H9 (cell line): ENCODE measurements at regions not wholly inside any gene's neighbourhood (a gene's known extent, or its start where the extent isn't known, plus 50 kb on each side); places are given as distances from the start of the nearest gene placed in this dataset.

Source experiments
- DNase-seq: peaks from one replicate; pipeline ENCODE4 v3.0.0-alpha.2; 2017
- H2AFZ ChIP-seq: one replicate; pipeline ENCODE4 v1.6.1; 2013; ENCODE audit warnings: mild to moderate bottlenecking, low read length, control low read depth, moderate library complexity
- H2AK5ac ChIP-seq: 2 replicates; pipeline ENCODE4 v1.6.1; 2013; ENCODE audit warnings: low read length, control low read depth, mixed read lengths; ENCODE audit not compliant: insufficient read length
- H2BK120ac ChIP-seq: one replicate; pipeline ENCODE4 v1.6.1; 2013; ENCODE audit warnings: low read depth, mild to moderate bottlenecking, low read length, control low read depth, inconsistent platforms; ENCODE audit not compliant: poor library complexity, severe bottlenecking
- H2BK12ac ChIP-seq: 2 replicates; pipeline ENCODE4 v1.6.1; 2013; ENCODE audit warnings: low read length, control low read depth, mixed read lengths, low read depth; ENCODE audit not compliant: insufficient read length
- H2BK15ac ChIP-seq: 2 replicates; pipeline ENCODE4 v1.6.1; 2013; ENCODE audit warnings: low read depth, low read length, control low read depth
- H2BK20ac ChIP-seq: one replicate; pipeline ENCODE4 v1.6.1; 2013; ENCODE audit warnings: low read depth, mild to moderate bottlenecking, low read length, control low read depth, inconsistent platforms; ENCODE audit not compliant: poor library complexity, severe bottlenecking
- H2BK5ac ChIP-seq: 2 replicates; pipeline ENCODE4 v1.6.1; 2013; ENCODE audit warnings: low read length, control low read depth, mixed read lengths; ENCODE audit not compliant: insufficient read length
- H3K14ac ChIP-seq: 2 replicates; pipeline ENCODE4 v1.6.1; 2013; ENCODE audit warnings: low read length, control low read depth; ENCODE audit not compliant: insufficient read depth
- H3K18ac ChIP-seq: 2 replicates; pipeline ENCODE4 v1.6.1; 2013; ENCODE audit warnings: low read depth, mild to moderate bottlenecking, mixed read lengths, low read length, control low read depth; ENCODE audit not compliant: insufficient read length
- H3K23ac ChIP-seq: 2 replicates; pipeline ENCODE4 v1.6.1; 2013; ENCODE audit warnings: low read length, control low read depth, mixed read lengths, low read depth; ENCODE audit not compliant: insufficient read length
- H3K23me2 ChIP-seq: 2 replicates; pipeline ENCODE4 v1.6.1; 2013; ENCODE audit warnings: low read depth, mild to moderate bottlenecking, mixed read lengths, low read length, control low read depth; ENCODE audit not compliant: insufficient read length, poor library complexity, severe bottlenecking
- H3K27ac ChIP-seq: 2 replicates; pipeline ENCODE4 v1.5.1; 2013; ENCODE audit warnings: low read length, control low read depth, mixed read lengths, low read depth; ENCODE audit not compliant: insufficient read length
- H3K27me3 ChIP-seq: 2 replicates; pipeline ENCODE4 v1.6.1; 2013; ENCODE audit warnings: low read length, control low read depth, inconsistent platforms; ENCODE audit not compliant: insufficient read depth
- H3K4ac ChIP-seq: 2 replicates; pipeline ENCODE4 v1.6.1; 2013; ENCODE audit warnings: low read depth, mild to moderate bottlenecking, control low read depth, inconsistent platforms, low read length, moderate library complexity
- H3K4me1 ChIP-seq: 2 replicates; pipeline ENCODE4 v1.6.1; 2013; ENCODE audit warnings: low read length, control low read depth, inconsistent platforms; ENCODE audit not compliant: insufficient read depth
- H3K4me2 ChIP-seq: 2 replicates; pipeline ENCODE4 v1.6.1; 2013; ENCODE audit warnings: low read length, control low read depth, mixed read lengths; ENCODE audit not compliant: insufficient read length, insufficient read depth
- H3K56ac ChIP-seq: 2 replicates; pipeline ENCODE4 v1.6.1; 2013; ENCODE audit warnings: low read depth, mild to moderate bottlenecking, mixed read lengths, low read length, control low read depth; ENCODE audit not compliant: insufficient read length
- H3K79me1 ChIP-seq: 2 replicates; pipeline ENCODE4 v1.6.1; 2013; ENCODE audit warnings: low read depth, mild to moderate bottlenecking, moderate library complexity, low read length, control low read depth, inconsistent platforms; ENCODE audit not compliant: insufficient read depth, poor library complexity, severe bottlenecking
- H3K79me2 ChIP-seq: 2 replicates; pipeline ENCODE4 v1.6.1; 2013; ENCODE audit warnings: low read length, control low read depth, inconsistent platforms; ENCODE audit not compliant: insufficient read depth
- H3K9ac ChIP-seq: 2 replicates; pipeline ENCODE4 v1.6.1; 2013; ENCODE audit warnings: low read length, control low read depth, mixed read lengths; ENCODE audit not compliant: insufficient read length; ENCODE audit errors: extremely low read depth
- H3K9me3 ChIP-seq: one replicate; pipeline ENCODE4 v1.6.1; 2013; ENCODE audit warnings: low read depth, low read length, inconsistent platforms; ENCODE audit not compliant: control insufficient read depth
- H3T11ph ChIP-seq: one replicate; pipeline ENCODE4 v1.6.1; 2013; ENCODE audit warnings: mild to moderate bottlenecking, low read length, control low read depth, inconsistent platforms
- H4K20me1 ChIP-seq: one replicate; pipeline ENCODE4 v1.6.1; 2013; ENCODE audit not compliant: control insufficient read depth, insufficient read length, insufficient read depth
- H4K5ac ChIP-seq: 2 replicates; pipeline ENCODE4 v1.6.1; 2013; ENCODE audit warnings: low read depth, mild to moderate bottlenecking, mixed read lengths, low read length, control low read depth; ENCODE audit not compliant: insufficient read length
- H4K8ac ChIP-seq: replicated peaks from 2 replicates; pipeline ENCODE4 v1.6.1; 2013; ENCODE audit warnings: low read length, control low read depth, mixed read lengths, low read depth; ENCODE audit not compliant: insufficient read length
- H4K91ac ChIP-seq: 2 replicates; pipeline ENCODE4 v1.6.1; 2013; ENCODE audit warnings: low read depth, mild to moderate bottlenecking, moderate library complexity, mixed read lengths, low read length, control low read depth; ENCODE audit not compliant: insufficient read length
- H3K27ac Mint-ChIP-seq, 3 experiments: 2 replicates in 2 of 3; 3 replicates in 1 of 3; pipeline ENCODE4 v1.8.0; 2020 to 2021; ENCODE audit warnings: mixed read lengths in 3 of 3, mild to moderate bottlenecking in 1 of 3, moderate library complexity in 1 of 3
- H3K27me3 Mint-ChIP-seq: 2 replicates; pipeline ENCODE4 v1.8.0; 2021; ENCODE audit warnings: low read depth, mild to moderate bottlenecking, moderate library complexity, mixed read lengths
- H3K36me3 Mint-ChIP-seq, 3 experiments: 2 replicates in 2 of 3; 3 replicates in 1 of 3; pipeline ENCODE4 v1.8.0; 2020 to 2021; ENCODE audit warnings: low read depth in 3 of 3, mixed read lengths in 3 of 3; ENCODE audit not compliant: insufficient read depth in 1 of 3
- H3K4me1 Mint-ChIP-seq, 2 experiments: 2 replicates each; pipeline ENCODE4 v1.8.0; 2020; ENCODE audit warnings: mixed read lengths in 2 of 2
- H3K4me3 Mint-ChIP-seq, 2 experiments: 2 replicates in 1 of 2; 3 replicates in 1 of 2; pipeline ENCODE4 v1.8.0; 2020 to 2021; ENCODE audit warnings: mild to moderate bottlenecking in 2 of 2, mixed read lengths in 2 of 2, moderate library complexity in 1 of 2
- H3K9me3 Mint-ChIP-seq, 2 experiments: 2 replicates in 1 of 2; 3 replicates in 1 of 2; pipeline ENCODE4 v1.8.0; 2020; ENCODE audit warnings: mild to moderate bottlenecking in 2 of 2, mixed read lengths in 2 of 2, moderate library complexity in 1 of 2
- CTCF ChIP-seq: fragments of 200-600 bp; sonication (generic); conservative IDR thresholded peaks from 3 replicates; pipeline ENCODE4 v1.8.0; 2021; ENCODE audit warnings: antibody characterized with exemption, mild to moderate bottlenecking
- WGBS: extraction: QIAGEN DNeasy Blood & Tissue Kit; methylation state at CpG from one replicate; pipeline ENCODE4 v1.1.7; 2013; ENCODE audit warnings: missing lambda C conversion rate, low lambda C conversion rate, mixed read lengths; ENCODE audit not compliant: insufficient read length; ENCODE audit errors: extremely low coverage; 5-methylcytosine and 5-hydroxymethylcytosine counted together

GRCh38 chr15:96153929-96154328 lies 176.6 kb upstream of the NR2F2 start:
- no peak overlapping the region for H2BK12ac ChIP-seq
- Mint-ChIP-seq H3K36me3 (no peaks in the 10 kb centered on the region), H3K9me3 (no peaks in the 10 kb centered on the region), H3K4me1 (peaks cover 0 to 4% of the 10 kb centered on the region in 2 experiments; a peak in 1 of 4 replicates), H3K4me3 (no peak overlapping the region), H3K27ac (no peak overlapping the region), H3K27me3 (peaks cover 3% of the 10 kb centered on the region; the same call in 1 of the 2 replicates)
- no peak overlapping the region for H2BK120ac ChIP-seq
- no peak for DNase-seq
- no peaks in the 10 kb centered on the region for H3K4me1 ChIP-seq
- no peaks in the 10 kb centered on the region for H3K23me2 ChIP-seq
- H3K9me3 ChIP-seq, result no peaks in the 10 kb centered on the region
- H4K5ac ChIP-seq, result no peak overlapping the region
- no peak overlapping the region for H3K18ac ChIP-seq
- no peak overlapping the region for H2BK20ac ChIP-seq
- H3K9ac ChIP-seq, result no peak overlapping the region
- H3K23ac ChIP-seq, result no peak overlapping the region
- no peak overlapping the region for H4K8ac ChIP-seq
- no peak for TF ChIP-seq CTCF
- no peak overlapping the region for H3K4me2 ChIP-seq
- H3K79me1 ChIP-seq, result no peaks in the 10 kb centered on the region
- no peak overlapping the region for H3K27ac ChIP-seq
- no CpG with 5 or more reads among the region's 2 CpGs for WGBS
- no peak overlapping the region for H3K56ac ChIP-seq
- no peak overlapping the region for H3T11ph ChIP-seq
- no peak overlapping the region for H4K91ac ChIP-seq
- no peak overlapping the region for H2AFZ ChIP-seq
- no peak overlapping the region for H2BK15ac ChIP-seq
- H3K14ac ChIP-seq, result no peak overlapping the region
- H3K27me3 ChIP-seq, result no peaks in the 10 kb centered on the region
- no peak overlapping the region for H3K4ac ChIP-seq
- H2AK5ac ChIP-seq, result no peak overlapping the region
- H4K20me1 ChIP-seq, result no peaks in the 10 kb centered on the region
- H3K79me2 ChIP-seq, result no peaks in the 10 kb centered on the region
- H2BK5ac ChIP-seq, result no peak overlapping the region
